ENCODE measurements at regions not wholly inside any gene's neighbourhood (a gene's known extent, or its start where the extent isn't known, plus 50 kb on each side); places are given as distances from the start of the nearest gene placed in this dataset.

GRCh38 chr14:89571491-89571890, 154.5 kb upstream of the FOXN3 start:
- Histone ChIP-seq H3K4me3 (ENCODE audit: low read depth, low read length, poor library complexity, severe bottlenecking) (no peak overlapping the region), H3K9me2 (ENCODE audit: low read depth, low read length) (no peaks in the 10 kb centered on the region), H3K36me3 (ENCODE audit: insufficient read depth, low read length) (no peaks in the 10 kb centered on the region), H4K20me1 (ENCODE audit: insufficient read depth, low read length) (no peaks in the 10 kb centered on the region), H2AFZ (ENCODE audit: low read length) (no peak overlapping the region), H3F3A (ENCODE audit: insufficient read depth, low read length) (no peaks in the 10 kb centered on the region), H3K9ac (ENCODE audit: low read length) (no peak overlapping the region), H3K27me3 (ENCODE audit: insufficient read depth, low read length) (no peaks in the 10 kb centered on the region; the same call in 1 of the 2 replicates), H3K4me2 (ENCODE audit: low read length) (no peak overlapping the region), H3K79me2 (ENCODE audit: insufficient read depth, low read length) (no peaks in the 10 kb centered on the region), H3K9me3 (ENCODE audit: low read length) (no peaks in the 10 kb centered on the region), H3K27ac (ENCODE audit: low read depth, low read length, poor library complexity, severe bottlenecking) (no peak overlapping the region), H3K4me1 (ENCODE audit: insufficient read depth, low read length, severe bottlenecking) (no peaks in the 10 kb centered on the region)
- TF ChIP-seq CTCF (IDR thresholded peaks at IDR 0.05; ENCODE audit: low read length) = no peak
- TF ChIP-seq EZH2 (IDR thresholded peaks at IDR 0.05; ENCODE audit: borderline replicate concordance, low read length) = no peak

- Histone ChIP-seq H4K20me1 (ENCODE audit: insufficient read depth, low read length) (no peaks in the 10 kb centered on the region), H3F3A (ENCODE audit: insufficient read depth, low read length) (no peaks in the 10 kb centered on the region)
Observed at GRCh38 chr14:89566644-89567415, 149.8 kb upstream of the FOXN3 start.

DNA sequence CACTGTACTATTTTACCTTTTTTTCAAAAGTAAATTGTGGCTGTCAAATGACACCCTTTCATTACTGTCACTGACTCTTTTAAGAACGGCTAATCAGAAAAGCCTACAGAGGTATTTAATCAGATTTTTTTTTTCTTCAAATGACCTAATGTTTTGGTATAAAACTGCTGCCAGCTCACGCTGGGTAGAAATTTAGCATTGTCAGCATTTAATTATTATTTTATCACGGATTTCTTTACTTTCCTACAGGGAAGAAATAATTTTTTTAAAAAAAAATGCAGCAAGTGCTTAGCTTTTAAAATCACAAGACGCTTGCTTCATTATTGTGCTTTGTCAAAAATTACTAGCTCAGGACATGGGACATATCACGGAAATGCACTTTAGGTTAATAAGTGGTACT, 149.1 kb upstream of the FOXN3 start:
- Histone ChIP-seq H3K9me2 (ENCODE audit: low read depth, low read length) (no peaks in the 10 kb centered on the region), H4K20me1 (ENCODE audit: insufficient read depth, low read length) (no peaks in the 10 kb centered on the region), H3F3A (ENCODE audit: insufficient read depth, low read length) (no peaks in the 10 kb centered on the region), H3K9ac (ENCODE audit: low read length) (no peak overlapping the region), H3K4me1 (ENCODE audit: insufficient read depth, low read length, severe bottlenecking) (no peaks in the 10 kb centered on the region), H3K27me3 (ENCODE audit: insufficient read depth, low read length) (no peaks in the 10 kb centered on the region), H3K9me3 (ENCODE audit: low read length) (no peaks in the 10 kb centered on the region), H3K36me3 (ENCODE audit: insufficient read depth, low read length) (no peaks in the 10 kb centered on the region), H3K4me2 (ENCODE audit: low read length) (no peak overlapping the region), H3K4me3 (ENCODE audit: low read depth, low read length, poor library complexity, severe bottlenecking) (no peak overlapping the region), H3K79me2 (ENCODE audit: insufficient read depth, low read length) (no peaks in the 10 kb centered on the region), H3K27ac (ENCODE audit: low read depth, low read length, poor library complexity, severe bottlenecking) (no peak overlapping the region), H2AFZ (ENCODE audit: low read length) (no peak overlapping the region)
- TF ChIP-seq CTCF (IDR thresholded peaks at IDR 0.05; ENCODE audit: low read length) (no peak), EZH2 (IDR thresholded peaks at IDR 0.05; ENCODE audit: borderline replicate concordance, low read length) (no peak)

More at GRCh38 chr14:89566644-89567415, 149.8 kb upstream of the FOXN3 start:
- no peak overlapping the region for H3K4me2 ChIP-seq (ENCODE audit: low read length)
- H3K36me3 ChIP-seq (ENCODE audit: insufficient read depth, low read length) = no peaks in the 10 kb centered on the region
- no peak overlapping the region for H3K27ac ChIP-seq (ENCODE audit: low read depth, low read length, poor library complexity, severe bottlenecking)
- H3K4me3 ChIP-seq (ENCODE audit: low read depth, low read length, poor library complexity, severe bottlenecking) = no peak overlapping the region
- H3K9ac ChIP-seq (ENCODE audit: low read length) = no peak overlapping the region
- no peaks in the 10 kb centered on the region for H3K4me1 ChIP-seq (ENCODE audit: insufficient read depth, low read length, severe bottlenecking)
- no peaks in the 10 kb centered on the region for H3K9me2 ChIP-seq (ENCODE audit: low read depth, low read length)
- no peaks in the 10 kb centered on the region for H3K79me2 ChIP-seq (ENCODE audit: insufficient read depth, low read length)
- H2AFZ ChIP-seq (ENCODE audit: low read length) = no peak overlapping the region
- H3K9me3 ChIP-seq (ENCODE audit: low read length) = no peaks in the 10 kb centered on the region
- H3K27me3 ChIP-seq (ENCODE audit: insufficient read depth, low read length) = no peaks in the 10 kb centered on the region
- no peak for TF ChIP-seq CTCF (IDR thresholded peaks at IDR 0.05; ENCODE audit: low read length)
- no peak for TF ChIP-seq EZH2 (IDR thresholded peaks at IDR 0.05; ENCODE audit: borderline replicate concordance, low read length)

Measured in OCI-LY1 (cell line).